Cardiac muscle cell (in vitro differentiated cells and primary cell): ENCODE measurements at regions not wholly inside any gene's neighbourhood (a gene's known extent, or its start where the extent isn't known, plus 50 kb on each side); places are given as distances from the start of the nearest gene placed in this dataset.
A peak's percentile ranks its signal among the peaks of the same experiment; 100 is the strongest.

Experiments
- DNase-seq, 2 donors: peaks; one replicate each; pipeline versions ENCODE4 v3.0.0 to v3.0.0-alpha.2; 2010 to 2017; ENCODE audit warnings: low read depth in 1 of 2, low spot score in 1 of 2
- H3K27ac ChIP-seq: fragments of 200-600 bp; sonication (generic); 2 replicates; pipeline ENCODE4 v1.5.1; 2016
- H3K27me3 ChIP-seq: fragments of 200-600 bp; sonication (generic); 2 replicates; pipeline ENCODE4 v1.6.0; 2016; ENCODE audit warnings: control low read depth
- H3K36me3 ChIP-seq: fragments of 200-600 bp; sonication (generic); 2 replicates; pipeline ENCODE4 v1.5.1; 2016; ENCODE audit warnings: control low read depth
- H3K4me1 ChIP-seq: fragments of 200-600 bp; sonication (generic); 2 replicates; pipeline ENCODE4 v1.8.1; 2017; ENCODE audit warnings: low read depth, mild to moderate bottlenecking, mixed run types
- H3K4me3 ChIP-seq: fragments of 200-600 bp; sonication (generic); 2 replicates; pipeline ENCODE4 v1.5.1; 2016; ENCODE audit warnings: mild to moderate bottlenecking
- H3K9me3 ChIP-seq: fragments of 200-600 bp; sonication (generic); 2 replicates; pipeline ENCODE4 v1.5.1; 2017; ENCODE audit warnings: low read depth, mild to moderate bottlenecking, control low read depth
- CTCF ChIP-seq: IDR thresholded peaks from 2 replicates; pipeline ENCODE4 v1.5.1; 2012; ENCODE audit warnings: low read depth, mild to moderate bottlenecking, low read length

DNA sequence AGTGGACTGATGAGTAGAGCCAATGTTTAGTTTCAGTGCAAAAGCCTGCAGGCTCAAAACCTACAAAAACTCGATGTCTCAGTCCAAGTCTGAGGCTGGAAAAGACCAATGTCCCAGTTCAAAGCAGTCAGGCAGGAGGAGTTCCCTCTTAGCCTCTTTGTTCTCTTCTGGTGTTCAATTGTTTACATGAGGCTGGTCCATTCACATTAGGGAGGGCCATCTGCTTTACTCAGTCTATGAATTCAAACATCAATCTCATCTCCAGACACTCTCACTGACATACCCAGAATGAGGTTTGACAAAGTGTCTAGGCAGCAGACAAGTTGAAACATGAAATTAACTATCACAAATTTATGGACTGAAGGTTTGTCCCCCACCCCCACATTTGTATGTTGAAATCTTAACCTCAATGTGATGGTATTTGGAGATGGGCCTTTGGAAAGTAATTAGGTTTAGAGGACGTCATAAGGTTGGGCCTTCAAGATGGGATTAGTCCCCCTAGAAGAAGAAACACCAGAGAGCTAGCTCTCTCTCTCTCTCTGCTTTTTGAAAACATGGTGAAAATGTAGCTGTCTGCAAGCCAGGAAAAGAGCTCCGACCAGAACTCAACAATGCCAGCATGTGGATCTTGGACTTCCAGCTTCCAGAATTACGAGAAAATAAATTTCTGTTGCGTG lies 438.5 kb upstream of the RGMA start:
- Histone ChIP-seq H3K27ac (no peak overlapping the region), H3K27me3 (no peaks in the 10 kb centered on the region), H3K4me3 (no peak overlapping the region), H3K9me3 (no peaks in the 10 kb centered on the region), H3K36me3 (no peaks in the 10 kb centered on the region), H3K4me1 (no peaks in the 10 kb centered on the region)
- no peak for TF ChIP-seq CTCF
- DNase-seq: no peak

DNA sequence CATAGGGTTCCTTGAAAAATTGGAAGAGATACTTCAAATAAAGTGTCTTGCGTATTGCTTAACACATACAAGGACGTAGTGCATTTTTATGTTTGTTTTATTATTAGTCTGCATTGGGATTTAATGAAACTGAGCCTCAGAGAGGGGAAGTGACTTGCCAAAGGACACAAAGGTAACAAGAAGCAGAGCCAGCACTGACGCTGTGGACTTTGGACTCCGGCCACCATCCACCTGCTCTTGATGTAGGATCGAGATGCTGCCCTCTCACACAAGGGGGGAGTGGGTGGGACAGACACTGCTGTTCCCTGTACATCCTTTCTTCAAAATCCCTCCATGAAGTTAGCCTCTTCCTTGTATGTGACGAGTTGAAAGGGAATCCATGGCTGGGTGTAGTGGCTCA lies 435.4 kb upstream of the RGMA start:
- Histone ChIP-seq H3K4me3 (no peak overlapping the region), H3K9me3 (no peaks in the 10 kb centered on the region), H3K4me1 (no peaks in the 10 kb centered on the region), H3K27ac (no peak overlapping the region), H3K36me3 (no peaks in the 10 kb centered on the region), H3K27me3 (no peaks in the 10 kb centered on the region)
- no peak for TF ChIP-seq CTCF
- no peak for DNase-seq

DNA sequence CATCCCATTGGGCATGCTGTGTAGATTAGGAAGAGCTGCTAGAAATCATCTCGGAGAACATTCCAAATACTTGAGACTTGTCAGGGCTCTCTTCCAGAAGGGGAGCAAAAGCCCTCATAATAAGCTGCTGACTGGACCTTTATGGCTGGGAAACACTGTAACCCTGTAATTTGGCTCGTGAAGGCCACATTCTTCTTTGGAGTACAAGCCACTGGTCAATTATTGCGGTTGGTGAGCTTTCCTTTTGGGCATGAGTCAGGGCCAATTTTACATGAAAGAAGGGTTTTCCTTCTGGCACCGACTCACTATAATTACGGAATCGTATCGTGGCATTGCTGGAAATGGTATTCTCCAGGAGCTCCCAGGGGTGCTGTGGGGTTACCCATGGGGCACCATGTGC lies 434.5 kb upstream of the RGMA start:
- no peak for DNase-seq
- Histone ChIP-seq H3K9me3 (no peaks in the 10 kb centered on the region), H3K4me1 (no peaks in the 10 kb centered on the region), H3K27me3 (no peaks in the 10 kb centered on the region), H3K36me3 (no peaks in the 10 kb centered on the region), H3K4me3 (no peak overlapping the region), H3K27ac (no peak overlapping the region)
- no peak for TF ChIP-seq CTCF

DNA sequence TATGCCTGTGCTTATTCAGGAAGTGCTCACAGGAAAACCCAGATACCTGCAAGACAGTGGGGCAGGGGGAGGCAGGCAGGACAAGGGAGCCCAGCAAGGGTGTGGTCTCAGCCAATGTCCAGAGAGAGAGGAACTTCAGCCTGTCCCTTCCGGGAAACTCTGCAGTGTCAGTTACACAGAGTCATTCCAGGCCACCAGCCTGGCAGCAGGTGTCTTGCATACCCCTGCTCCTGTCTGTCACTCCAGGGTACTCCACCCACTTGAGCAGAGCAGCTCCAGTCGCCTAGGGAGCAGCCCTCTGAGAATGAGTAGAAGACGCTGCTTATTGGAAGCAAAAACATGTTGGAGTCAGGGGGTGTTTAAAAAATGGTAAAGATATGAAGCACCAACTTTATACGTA lies 431.2 kb upstream of the RGMA start:
- H3K27ac ChIP-seq: no peak overlapping the region
- H3K4me1 ChIP-seq: no peaks in the 10 kb centered on the region
- peak in 1 of 2 donors; percentile 21 for DNase-seq
- no peak overlapping the region for H3K4me3 ChIP-seq
- TF ChIP-seq CTCF: no peak
- no peaks in the 10 kb centered on the region for H3K9me3 ChIP-seq
- peaks cover 8% of the 10 kb centered on the region for H3K27me3 ChIP-seq
- no peaks in the 10 kb centered on the region for H3K36me3 ChIP-seq

DNA sequence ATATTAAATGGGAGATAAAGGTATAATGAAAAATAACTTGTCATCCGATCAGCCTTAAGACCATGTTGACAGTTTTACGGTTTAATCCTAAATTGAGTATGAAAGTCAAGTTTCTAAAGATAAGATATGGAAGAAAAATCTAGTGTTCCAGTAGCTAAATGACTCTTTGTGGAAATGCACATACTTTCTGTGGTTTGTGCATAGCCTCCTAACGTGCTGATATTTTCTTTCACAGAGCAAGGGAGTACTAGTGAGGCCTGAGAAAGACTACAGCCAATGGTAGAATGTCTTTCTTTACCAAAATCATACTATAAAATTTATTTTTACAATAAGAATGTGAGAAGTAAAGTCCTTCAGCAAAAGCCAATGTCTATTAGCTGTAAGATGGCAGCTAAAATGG lies 430.6 kb upstream of the RGMA start:
- H3K27ac ChIP-seq: no peak overlapping the region
- H3K27me3 ChIP-seq: peaks cover 8% of the 10 kb centered on the region
- no peak for DNase-seq
- no peaks in the 10 kb centered on the region for H3K9me3 ChIP-seq
- H3K4me1 ChIP-seq: no peaks in the 10 kb centered on the region
- TF ChIP-seq CTCF: no peak
- H3K36me3 ChIP-seq: no peaks in the 10 kb centered on the region
- H3K4me3 ChIP-seq: no peak overlapping the region

DNA sequence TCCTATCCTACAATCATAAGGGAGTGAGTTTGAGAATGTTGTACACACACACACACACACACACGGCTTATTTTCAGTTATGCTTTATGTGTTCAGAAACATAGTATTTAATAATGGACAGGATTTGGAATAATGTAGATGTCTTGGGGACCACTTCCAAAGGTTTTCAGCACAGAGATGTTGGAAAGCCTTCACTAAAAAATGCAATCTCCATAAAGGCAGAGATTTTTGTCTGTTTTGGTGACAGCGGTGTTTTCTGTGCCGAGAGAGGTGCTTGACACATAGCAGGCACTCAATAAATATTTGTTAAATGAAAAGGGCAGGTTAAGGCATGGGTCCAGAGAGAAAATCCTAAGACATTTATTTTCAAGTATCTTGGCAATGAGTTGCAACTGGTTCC lies 428.2 kb upstream of the RGMA start:
- Histone ChIP-seq H3K4me3 (no peak overlapping the region), H3K36me3 (no peaks in the 10 kb centered on the region), H3K4me1 (no peaks in the 10 kb centered on the region), H3K9me3 (no peaks in the 10 kb centered on the region), H3K27me3 (peaks cover 12% of the 10 kb centered on the region), H3K27ac (no peak overlapping the region)
- no peak for TF ChIP-seq CTCF
- no peak for DNase-seq
